ENCODE measurements at regions not wholly inside any gene's neighbourhood (a gene's known extent, or its start where the extent isn't known, plus 50 kb on each side); places are given as distances from the start of the nearest gene placed in this dataset.

DNA sequence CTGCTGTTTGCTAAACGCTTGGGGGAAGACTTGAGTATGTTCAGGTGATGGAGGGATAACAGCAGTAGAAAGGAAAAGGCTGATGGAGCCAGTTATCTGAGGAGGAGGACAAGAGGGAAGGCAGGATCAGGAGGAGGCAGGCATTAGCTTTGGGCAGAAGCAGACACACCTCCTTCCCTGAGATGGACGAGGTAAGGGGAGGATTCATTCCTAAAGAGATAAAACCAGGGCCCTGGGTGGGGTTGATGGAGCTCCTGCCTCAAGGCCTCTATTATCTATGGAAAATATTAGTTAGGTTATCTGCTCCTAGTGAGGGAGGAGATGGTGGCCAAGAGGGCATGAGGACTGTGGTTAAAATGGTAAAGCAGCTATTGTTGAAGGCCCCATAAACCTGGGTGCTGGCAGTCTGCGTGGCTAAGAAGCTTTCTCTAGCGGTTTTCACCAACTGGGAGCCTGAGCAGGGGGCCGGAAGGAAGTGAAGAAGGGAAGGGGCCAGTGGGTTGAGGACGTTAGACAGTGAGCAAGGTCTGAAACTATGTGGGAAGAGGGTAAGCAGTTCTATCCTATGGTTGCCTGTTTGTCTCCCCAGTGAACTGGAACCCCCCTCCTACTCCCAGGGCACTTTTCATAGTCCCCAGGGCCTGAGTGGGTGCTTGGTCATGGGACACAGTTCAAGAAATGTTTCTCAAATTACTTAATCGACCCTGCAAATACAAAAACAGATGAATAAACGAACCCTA is 56.6 kb upstream of the HK2 start:
- Histone ChIP-seq H3K36me3 (no peaks in the 10 kb centered on the region), H3K27ac (no peak overlapping the region), H3K27me3 (no peaks in the 10 kb centered on the region), H3K4me1 (no peaks in the 10 kb centered on the region), H3K4me3 (no peak overlapping the region), H3K9me3 (no peaks in the 10 kb centered on the region)
- DNase-seq: no peak
- intact Hi-C loops (cut with DNase I): no loop called here
- TF ChIP-seq CTCF (IDR thresholded peaks at IDR 0.05) (no peak), POLR2A (IDR thresholded peaks at IDR 0.05) (no peak)
- 47% methylated on average over 8 of the region's 8 CpGs for WGBS (ENCODE audit: insufficient coverage, low coverage, low lambda C conversion rate, missing lambda C conversion rate)
- no peak for ATAC-seq

DNA sequence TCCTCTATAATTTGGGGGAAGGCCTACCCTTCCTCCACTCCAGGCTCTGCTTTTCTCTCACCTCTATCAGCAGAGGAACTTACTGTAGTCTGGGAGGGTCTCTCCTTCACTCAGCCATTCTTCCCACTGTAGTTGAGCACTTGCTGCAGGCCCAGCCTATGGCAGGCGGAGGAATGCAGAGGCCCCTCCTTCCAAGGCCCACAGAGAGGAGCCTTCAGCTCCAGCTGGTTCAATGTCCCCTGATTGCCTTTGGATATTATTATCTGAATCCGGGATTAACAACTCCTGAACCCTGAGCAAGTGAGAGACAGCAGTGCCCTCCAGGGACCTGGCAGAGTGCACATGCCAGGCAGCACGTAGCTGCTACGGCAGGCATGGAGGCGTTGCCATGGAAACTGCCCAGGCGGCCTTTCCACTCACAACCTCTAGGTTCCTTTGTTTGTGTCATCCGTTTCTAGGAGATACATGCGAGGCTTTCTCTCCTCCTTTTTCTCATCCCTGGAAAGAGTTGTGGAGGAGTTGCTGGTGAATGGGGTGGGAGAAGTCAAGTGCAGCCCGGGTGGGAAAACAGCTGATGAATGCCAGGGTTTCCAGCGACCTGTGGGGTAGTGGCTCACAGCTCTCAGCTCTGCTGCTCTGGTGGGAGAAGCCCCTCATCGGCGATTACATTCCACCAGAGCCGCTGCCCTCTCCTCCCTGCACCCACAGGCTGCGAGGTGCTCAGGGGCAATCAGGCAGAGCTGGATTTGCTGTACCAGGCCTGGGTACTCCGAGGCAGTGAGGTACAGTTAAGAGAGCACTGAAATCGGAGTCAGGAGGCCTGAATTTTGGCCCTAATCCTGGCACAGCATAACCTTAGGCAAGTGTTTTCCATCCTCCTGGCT is 55.3 kb upstream of the HK2 start:
- WGBS (ENCODE audit: insufficient coverage, low coverage, low lambda C conversion rate, missing lambda C conversion rate): 46% methylated on average over 4 of the region's 16 CpGs

GRCh38 chr2:74779265-74779558 is 54.7 kb upstream of the HK2 start:
- intact Hi-C loops (cut with DNase I): no loop called here
- TF ChIP-seq POLR2A (IDR thresholded peaks at IDR 0.05) (no peak), CTCF (IDR thresholded peaks at IDR 0.05) (no peak)
- WGBS (ENCODE audit: insufficient coverage, low coverage, low lambda C conversion rate, missing lambda C conversion rate): 82% methylated on average over 3 of the region's 3 CpGs
- ATAC-seq (no peak), DNase-seq (no peak)
- Histone ChIP-seq H3K4me3 (no peak overlapping the region), H3K27me3 (no peaks in the 10 kb centered on the region), H3K36me3 (no peaks in the 10 kb centered on the region), H3K4me1 (no peaks in the 10 kb centered on the region), H3K9me3 (no peaks in the 10 kb centered on the region), H3K27ac (no peak overlapping the region)

More for the DNA sequence above, 55.3 kb upstream of the HK2 start:
- Histone ChIP-seq H3K9me3 (no peaks in the 10 kb centered on the region), H3K36me3 (no peaks in the 10 kb centered on the region), H3K4me1 (no peaks in the 10 kb centered on the region), H3K27ac (no peak overlapping the region), H3K27me3 (no peaks in the 10 kb centered on the region), H3K4me3 (no peak overlapping the region)
- intact Hi-C loops (cut with DNase I): no loop called here
- ATAC-seq: peak in 2 of 4 donors; percentile 14 to 23
- no peak for DNase-seq
- TF ChIP-seq CTCF (IDR thresholded peaks at IDR 0.05) (no peak), POLR2A (IDR thresholded peaks at IDR 0.05) (no peak)

- H3K9me3 ChIP-seq: no peaks in the 10 kb centered on the region
- DNase-seq (no peak), ATAC-seq (no peak)
- H3K27ac ChIP-seq: no peak overlapping the region
- 34% methylated on average over 4 of the region's 4 CpGs for WGBS (ENCODE audit: insufficient coverage, low coverage, low lambda C conversion rate, missing lambda C conversion rate)
- no peaks in the 10 kb centered on the region for H3K4me1 ChIP-seq
- intact Hi-C loops (cut with DNase I): no loop called here
- H3K27me3 ChIP-seq: no peaks in the 10 kb centered on the region
- TF ChIP-seq POLR2A (IDR thresholded peaks at IDR 0.05) (no peak), CTCF (IDR thresholded peaks at IDR 0.05) (no peak)
- H3K36me3 ChIP-seq: no peaks in the 10 kb centered on the region
- no peak overlapping the region for H3K4me3 ChIP-seq
These were observed 54.3 kb upstream of the HK2 start for GRCh38 chr2:74779587-74780135.

Small RNA genes in the stretch of these regions (small RNA-seq; reads per million reads assigned to genes)
- 0 reads per million in 2 experiments for gene AC007387.1
